IPS DF 19.7 (cell line): ENCODE measurements at regions not wholly inside any gene's neighbourhood (a gene's known extent, or its start where the extent isn't known, plus 50 kb on each side); places are given as distances from the start of the nearest gene placed in this dataset.
A peak's percentile ranks its signal among the peaks of the same experiment; 100 is the strongest.
"Not testable (repeated sequence)": the region's sequence is repeated elsewhere in the genome, so short reads cannot be mapped to it uniquely, and the experiment has no call there.

Experiments used
- DNase-seq: peaks from one replicate; pipeline ENCODE4 v3.0.0-alpha.2; 2013; ENCODE audit warnings: low read depth, low spot score

- not testable (repeated sequence) for DNase-seq
Measured at GRCh38 chr7:106713452-106713851, 52.5 kb upstream of the CCDC71L start.

GRCh38 chr7:106714590-106715442 is 53.9 kb upstream of the CCDC71L start:
- not testable (repeated sequence) for DNase-seq

- DNase-seq, result no peak
Measured at GRCh38 chr7:106715730-106716129, 54.8 kb upstream of the CCDC71L start.

- no peak for DNase-seq
Measured at GRCh38 chr7:106717254-106717954, 56.4 kb upstream of the CCDC71L start.

- DNase-seq, result no peak
Measured at GRCh38 chr7:106717955-106718871, 57.3 kb upstream of the CCDC71L start.

GRCh38 chr7:106720641-106721040 is 59.7 kb upstream of the CCDC71L start:
- DNase-seq, result no peak

GRCh38 chr7:106721816-106722785 is 61.1 kb upstream of the CCDC71L start:
- no peak for DNase-seq

GRCh38 chr7:106723398-106723797 is 62.4 kb upstream of the CCDC71L start:
- DNase-seq, result no peak

GRCh38 chr7:106729720-106730385 is 68.9 kb upstream of the CCDC71L start:
- no peak for DNase-seq

GRCh38 chr7:106731187-106731586 is 70.2 kb upstream of the CCDC71L start:
- no peak for DNase-seq

- no peak for DNase-seq
Measured at GRCh38 chr7:106731646-106732444, 70.9 kb upstream of the CCDC71L start.

GRCh38 chr7:106735637-106736036 is 74.7 kb upstream of the CCDC71L start:
- DNase-seq, result no peak

GRCh38 chr7:106736123-106736507 is 75.2 kb upstream of the CCDC71L start:
- DNase-seq, result no peak

GRCh38 chr7:106736508-106737201 is 75.7 kb upstream of the CCDC71L start:
- peak; percentile 45 for DNase-seq

- no peak for DNase-seq
Measured at GRCh38 chr7:106737202-106737562, 76.2 kb upstream of the CCDC71L start.

GRCh38 chr7:106740806-106741205 is 79.8 kb upstream of the CCDC71L start:
- DNase-seq, result no peak

- no peak for DNase-seq
Measured at GRCh38 chr7:106744563-106745091, 83.7 kb upstream of the CCDC71L start.

- not testable (repeated sequence) for DNase-seq
Measured at GRCh38 chr7:106747301-106747700, 86.3 kb upstream of the CCDC71L start.

- no peak for DNase-seq
Measured at GRCh38 chr7:106747804-106748203, 86.8 kb upstream of the CCDC71L start.
